HuH-7 (cell line): ENCODE measurements at regions not wholly inside any gene's neighbourhood (a gene's known extent, or its start where the extent isn't known, plus 50 kb on each side); places are given as distances from the start of the nearest gene placed in this dataset.
A peak's percentile ranks its signal among the peaks of the same experiment; 100 is the strongest.
"Not testable (repeated sequence)": the region's sequence is repeated elsewhere in the genome, so short reads cannot be mapped to it uniquely, and the experiment has no call there.

Experiments used
- DNase-seq: peaks from one replicate; pipeline ENCODE4 v3.0.0; 2011; ENCODE audit warnings: low spot score

DNA sequence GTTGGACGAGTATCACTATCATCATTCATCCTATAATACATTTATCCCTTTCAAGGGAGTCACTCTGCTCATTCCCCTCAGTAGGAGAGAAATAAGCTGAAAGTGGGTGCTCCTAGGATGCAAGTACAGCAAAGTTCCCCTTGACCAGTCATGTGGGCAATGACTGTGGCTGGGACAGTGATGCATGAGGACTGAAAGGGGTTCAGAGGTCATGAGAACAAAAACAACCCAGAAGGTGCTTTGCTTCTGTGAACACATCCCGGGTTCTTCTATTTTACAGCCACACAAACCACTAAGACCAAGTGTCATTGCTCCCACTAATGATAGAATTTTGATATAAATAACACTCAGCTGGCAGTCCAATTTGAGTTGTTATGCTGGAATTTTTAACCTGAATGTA lies 177.8 kb upstream of the ADCY2 start:
- DNase-seq, result no peak

DNA sequence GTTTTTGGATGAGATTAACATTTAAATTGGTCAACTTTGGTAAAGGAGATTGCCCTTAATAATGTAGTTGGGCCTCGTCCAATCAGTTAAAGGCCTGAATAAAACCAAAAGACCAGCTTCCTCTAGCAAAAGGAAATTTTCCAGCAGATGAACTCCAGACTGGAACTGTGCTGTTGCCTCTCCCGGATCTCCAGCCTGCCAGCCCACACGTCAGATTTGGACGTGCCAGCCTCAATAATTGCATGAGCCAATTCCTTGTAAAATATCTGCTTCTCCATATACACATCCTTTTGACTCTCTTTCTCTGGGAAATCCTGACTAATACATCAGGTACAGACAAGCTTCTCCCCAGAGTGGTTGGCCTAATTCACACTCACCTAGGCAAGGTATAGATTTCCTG lies 175.8 kb upstream of the ADCY2 start:
- DNase-seq, result no peak

DNA sequence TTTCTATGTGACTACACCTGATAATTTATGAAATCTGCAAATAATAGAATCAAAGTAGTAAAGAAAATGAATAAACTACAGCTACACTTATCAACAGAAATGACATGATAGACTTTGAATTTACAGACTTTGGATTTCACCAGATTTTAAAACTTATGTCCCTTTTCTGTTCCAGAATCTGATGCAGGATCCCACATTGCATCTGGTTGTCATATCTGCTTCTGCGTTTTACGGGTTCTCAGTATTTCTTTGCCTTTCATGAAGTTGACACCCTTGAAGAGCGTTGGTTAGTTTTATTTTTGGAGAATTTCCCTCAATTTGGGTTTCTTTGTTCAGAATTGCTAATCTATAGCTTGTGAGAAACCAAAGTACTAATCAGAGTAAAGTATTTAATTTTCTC lies 174.9 kb upstream of the ADCY2 start:
- no peak for DNase-seq

DNA sequence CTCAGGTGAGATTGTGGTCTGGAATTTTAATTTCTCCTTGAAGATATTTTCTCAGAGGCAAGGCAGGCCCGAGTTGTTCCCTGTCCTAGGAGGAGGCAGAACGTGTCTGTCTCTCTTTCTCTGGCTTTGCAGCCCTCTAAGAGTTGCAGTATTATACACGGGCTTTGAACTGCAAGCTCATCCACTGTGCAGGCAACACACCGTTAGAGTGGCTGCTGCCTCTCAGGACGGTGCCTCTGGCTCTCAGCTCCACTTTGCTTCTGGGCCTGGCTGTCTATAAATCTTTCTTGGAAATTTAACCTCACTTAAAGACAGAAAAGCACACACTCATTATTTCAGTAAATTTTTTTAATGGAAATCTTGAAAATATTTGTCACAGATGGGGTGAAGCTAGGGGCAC lies 170.1 kb upstream of the ADCY2 start:
- no peak for DNase-seq

DNA sequence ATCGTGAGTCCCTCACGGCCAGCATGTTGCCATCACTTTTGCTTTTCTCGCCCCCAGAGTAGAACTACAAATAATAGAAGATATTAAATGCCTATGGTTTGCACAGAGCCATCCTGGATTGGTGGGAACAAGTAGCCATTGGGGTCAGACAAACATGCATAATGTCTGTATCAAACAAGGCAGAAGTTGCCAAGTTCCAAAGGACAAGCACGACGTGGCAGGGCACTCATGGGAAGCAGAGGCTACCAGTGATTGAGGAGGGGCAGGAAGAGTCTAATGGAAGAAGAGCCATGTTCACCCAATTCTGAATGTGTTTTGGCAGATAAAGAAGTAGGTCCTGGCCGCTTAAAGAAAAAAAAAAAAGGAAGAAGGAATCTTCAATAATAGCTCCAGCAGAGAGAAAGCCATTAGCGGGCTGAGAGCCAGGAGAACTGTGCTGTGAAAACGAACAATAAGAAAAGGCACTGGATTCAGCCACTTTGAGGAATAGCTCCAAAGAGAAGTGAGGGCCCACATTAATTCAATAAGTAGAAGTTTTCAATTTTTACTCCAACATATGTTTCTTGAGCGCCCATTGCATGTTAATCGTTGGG lies 153.7 kb upstream of the ADCY2 start:
- no peak for DNase-seq

DNA sequence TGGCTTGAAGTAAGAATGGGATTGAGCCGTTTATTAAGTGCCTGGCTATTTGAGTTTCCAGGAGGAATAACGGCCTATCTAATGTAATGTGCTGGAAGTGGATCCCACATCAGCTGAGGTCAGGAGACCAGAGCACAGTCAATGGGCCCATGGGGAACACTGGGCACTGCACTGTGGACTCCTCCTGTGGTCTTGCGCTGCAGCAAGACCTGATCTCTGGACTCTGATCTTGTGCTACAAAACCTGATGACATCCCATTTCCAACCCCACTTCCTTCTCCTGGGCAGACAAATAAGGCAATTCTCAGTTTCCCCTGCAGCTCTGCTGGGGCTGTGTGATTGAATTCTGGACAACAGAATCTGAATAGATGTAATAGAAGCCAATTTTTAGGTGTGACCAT lies 151.7 kb upstream of the ADCY2 start:
- DNase-seq, result no peak

DNA sequence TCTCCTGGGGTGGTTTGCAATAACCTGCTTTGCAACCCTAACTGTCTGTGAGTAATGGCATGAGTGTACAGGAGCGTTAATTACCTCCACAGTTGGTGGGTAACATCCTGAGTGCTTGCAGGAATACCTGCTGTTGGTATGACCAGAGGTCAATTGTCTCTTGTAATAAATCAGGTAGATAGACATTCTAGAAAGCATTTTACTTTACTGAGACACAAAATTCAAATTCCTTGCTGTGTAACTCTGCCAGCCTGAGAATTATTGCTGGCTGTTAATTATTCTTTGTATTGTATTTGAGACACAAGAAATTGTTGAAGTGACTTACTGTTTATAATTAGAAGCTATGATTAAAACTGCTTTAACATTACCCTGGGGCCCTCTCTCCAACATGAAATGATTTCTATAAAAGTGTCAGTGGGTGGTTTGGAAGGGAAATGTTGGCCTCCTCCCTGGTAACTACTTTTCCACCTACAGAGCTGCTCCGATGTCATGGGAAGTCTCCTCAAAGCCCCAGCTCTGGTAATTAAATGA lies 150.8 kb upstream of the ADCY2 start:
- DNase-seq, result no peak

DNA sequence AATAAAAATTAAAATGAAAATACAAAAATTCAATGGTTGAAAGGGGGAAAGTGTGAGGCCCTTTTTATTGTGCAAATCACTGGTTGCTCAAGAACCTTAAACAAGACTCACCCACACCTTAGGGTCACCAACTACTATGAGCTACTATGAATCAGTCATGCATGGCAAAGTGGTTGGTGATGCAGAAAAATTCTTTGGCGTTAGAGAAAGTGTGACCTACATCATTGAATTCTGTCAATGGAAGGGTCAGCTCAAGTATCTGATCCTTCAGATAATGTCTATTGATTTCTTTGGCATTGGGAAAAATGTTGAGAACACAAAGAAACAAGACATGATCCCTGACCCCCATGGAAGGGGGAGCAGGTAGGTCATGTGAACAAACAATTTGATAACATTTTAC lies 149.7 kb upstream of the ADCY2 start:
- no peak for DNase-seq

DNA sequence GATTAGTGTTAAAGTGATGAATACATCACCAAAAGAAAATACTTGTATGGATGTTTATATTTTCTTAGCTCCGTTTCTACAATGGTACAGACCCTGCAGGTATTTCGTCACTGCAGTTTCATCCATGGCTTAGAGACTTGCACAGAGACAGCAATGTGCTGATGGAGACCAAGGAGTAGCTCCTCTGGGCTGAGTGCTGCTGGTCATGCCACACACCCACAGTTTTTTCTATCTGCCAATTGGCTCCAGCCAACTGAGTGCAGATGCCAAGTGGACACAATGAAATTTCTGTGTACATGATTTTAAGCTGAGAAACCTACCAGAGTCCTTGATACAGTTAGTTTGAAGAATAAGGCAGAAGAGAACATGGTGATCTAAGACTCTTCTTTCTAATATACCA lies 145.9 kb upstream of the ADCY2 start:
- DNase-seq, result no peak

DNA sequence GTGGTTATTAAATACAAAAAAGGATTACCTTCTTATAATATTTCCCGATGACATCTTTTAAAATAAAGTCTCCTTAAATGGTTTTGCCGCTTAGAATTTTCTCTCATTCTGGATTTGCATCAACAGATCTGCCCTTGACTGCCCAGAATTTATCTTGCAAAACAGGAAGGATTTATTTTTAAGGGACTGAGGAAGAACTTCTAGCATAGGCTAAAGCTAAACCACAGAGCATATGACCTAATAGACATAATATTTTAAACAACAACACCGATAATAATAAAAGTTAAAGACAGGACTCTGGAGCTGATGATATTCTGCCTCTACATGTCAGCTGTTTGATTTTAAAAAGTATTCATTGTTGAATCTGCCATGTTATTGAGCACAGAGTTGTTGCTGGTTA lies 145.3 kb upstream of the ADCY2 start:
- DNase-seq, result no peak

DNA sequence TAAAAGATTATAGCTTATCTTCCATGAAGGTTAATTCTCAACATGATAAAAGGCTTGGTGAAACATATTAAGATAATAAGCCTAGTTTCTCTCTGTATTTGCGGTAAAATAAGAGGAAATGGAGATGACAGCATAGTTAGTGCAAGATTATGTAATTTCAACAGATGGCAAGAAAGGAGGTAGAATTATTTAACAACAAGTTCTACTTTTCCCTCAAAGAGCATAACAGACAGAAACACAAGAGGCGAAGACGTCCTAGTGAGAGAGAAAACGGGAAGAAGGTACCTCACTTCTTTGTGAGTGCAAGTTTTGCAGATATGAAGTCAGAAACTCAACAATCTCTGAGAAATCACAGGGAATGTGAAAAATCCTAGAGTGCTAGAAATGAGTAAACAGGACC lies 144.8 kb upstream of the ADCY2 start:
- no peak for DNase-seq

DNA sequence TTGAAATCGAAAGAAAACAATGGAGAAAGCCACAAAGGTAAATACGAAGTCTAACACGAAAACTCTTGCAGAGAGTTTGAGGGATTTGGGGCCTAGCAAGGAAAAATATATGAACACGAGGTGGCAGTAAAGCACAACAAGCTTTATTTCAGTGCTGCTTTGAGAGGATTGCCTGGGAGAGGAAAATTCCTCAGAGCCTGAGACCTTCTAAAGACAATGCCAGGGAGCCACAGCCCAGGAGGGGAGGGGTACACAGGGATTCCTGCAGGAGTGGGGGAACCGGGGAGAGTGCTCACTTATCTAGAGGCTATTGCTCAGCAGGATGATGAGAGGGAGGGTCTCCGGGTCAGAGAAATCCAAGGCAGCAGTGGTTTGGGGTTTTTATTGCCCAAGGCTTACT lies 134.9 kb upstream of the ADCY2 start:
- peak; percentile 22 for DNase-seq

DNA sequence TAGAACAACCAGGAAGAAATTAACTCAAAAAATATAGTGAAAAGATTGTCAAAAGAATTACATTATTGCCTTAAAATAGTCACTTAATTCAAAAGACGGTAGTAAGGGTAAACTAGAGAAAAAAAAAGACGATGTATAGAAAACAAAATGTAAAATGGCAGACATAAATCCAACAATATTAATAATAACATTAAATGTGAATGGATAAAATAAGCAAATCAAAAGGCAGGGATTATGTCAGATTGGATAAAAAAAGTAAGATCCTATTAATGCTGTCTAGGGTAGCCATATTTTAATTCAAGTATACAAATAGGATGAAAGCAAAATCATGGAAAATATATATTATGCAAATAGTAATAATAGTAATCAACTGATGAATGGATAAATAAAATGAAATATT lies 134.0 kb upstream of the ADCY2 start:
- DNase-seq, result no peak

DNA sequence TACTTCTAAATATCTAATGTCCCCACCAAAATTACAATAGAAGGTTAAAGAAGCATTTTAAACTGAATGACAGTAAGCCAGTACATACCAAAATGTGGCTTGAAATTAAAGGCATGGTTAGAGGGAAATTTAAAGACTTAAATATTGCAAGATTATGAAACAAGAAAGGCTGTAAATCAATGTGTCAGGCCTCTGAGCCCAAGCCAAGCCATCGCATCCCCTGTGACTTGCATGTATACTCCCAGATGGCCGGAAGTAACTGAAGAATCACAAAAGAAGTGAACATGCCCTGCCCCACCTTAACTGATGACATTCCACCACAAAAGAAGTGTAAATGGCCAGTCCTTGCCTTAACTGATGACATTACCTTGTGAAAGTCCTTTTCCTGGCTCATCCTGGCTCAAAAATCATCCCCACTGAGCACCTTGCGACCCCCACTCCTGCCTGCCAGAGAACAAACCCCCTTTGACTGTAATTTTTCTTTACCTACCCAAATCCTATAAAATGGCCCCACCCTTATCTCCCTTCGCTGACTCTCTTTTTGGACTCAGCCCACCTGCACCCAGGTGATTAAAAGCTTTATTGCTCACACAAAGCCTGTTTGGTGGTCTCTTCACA lies 132.4 kb upstream of the ADCY2 start:
- DNase-seq, result not testable (repeated sequence)

DNA sequence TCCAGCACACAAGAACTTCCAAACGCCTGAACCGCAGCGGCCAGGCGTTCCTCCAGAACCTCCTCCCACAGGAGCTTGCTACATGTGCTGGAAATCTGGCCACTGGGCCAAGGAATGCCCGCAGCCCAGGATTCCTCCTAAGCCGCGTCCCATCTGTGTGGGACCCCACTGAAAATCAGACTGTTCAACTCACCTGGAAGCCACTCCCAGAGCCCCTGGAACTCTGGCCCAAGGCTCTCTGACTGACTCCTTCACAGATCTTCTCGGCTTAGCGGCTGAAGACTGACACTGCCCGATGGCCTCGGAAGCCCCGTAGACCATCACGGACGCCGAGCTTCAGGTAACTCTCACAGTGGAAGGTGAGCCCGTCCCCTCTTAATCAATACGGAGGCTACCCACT lies 130.2 kb upstream of the ADCY2 start:
- not testable (repeated sequence) for DNase-seq

DNA sequence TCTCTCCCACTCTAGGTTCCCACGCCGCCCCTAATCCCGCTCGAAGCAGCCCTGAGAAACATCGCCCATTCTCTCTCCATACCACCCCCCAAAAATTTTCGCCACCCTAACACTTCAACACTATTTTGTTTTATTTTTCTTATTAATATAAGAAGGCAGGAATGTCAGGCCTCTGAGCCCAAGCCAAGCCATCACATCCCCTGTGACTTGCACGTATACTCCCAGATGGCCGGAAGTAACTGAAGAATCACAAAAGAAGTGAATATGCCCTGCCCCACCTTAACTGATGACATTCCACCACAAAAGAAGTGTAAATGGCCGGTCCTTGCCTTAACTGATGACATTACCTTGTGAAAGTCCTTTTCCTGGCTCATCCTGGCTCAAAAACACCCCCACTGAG lies 127.2 kb upstream of the ADCY2 start:
- DNase-seq, result not testable (repeated sequence)

DNA sequence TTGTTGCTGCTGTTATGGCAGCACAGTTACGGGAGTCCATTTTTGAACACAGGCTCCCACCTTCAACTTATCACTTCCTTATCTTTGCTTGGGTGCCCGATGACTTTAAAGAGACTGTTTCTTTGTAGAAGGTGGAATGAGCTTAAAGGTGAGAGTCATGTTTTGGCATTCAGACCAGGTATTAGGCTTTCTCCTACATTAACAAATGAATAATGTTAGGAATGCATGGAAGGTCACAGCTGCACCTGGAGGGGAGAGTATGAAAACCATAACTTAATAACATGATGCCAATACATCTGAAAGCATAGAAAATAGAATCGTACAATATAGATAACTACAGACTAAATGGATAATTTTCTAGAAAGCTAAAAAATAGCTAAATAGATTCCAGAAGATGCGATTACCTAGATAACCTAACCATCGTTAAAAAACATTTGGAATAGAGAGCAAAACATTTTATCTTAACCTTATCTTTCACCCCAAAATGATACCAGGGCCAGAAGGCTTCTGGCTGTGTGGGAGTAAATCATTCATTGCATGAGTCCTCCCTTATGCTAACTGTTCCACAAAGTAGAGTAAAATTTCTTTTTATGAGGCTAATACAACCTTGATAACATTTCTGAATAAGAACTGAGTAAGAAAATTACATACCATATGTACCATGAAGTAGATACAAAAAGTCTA lies 126.2 kb upstream of the ADCY2 start:
- DNase-seq, result no peak

DNA sequence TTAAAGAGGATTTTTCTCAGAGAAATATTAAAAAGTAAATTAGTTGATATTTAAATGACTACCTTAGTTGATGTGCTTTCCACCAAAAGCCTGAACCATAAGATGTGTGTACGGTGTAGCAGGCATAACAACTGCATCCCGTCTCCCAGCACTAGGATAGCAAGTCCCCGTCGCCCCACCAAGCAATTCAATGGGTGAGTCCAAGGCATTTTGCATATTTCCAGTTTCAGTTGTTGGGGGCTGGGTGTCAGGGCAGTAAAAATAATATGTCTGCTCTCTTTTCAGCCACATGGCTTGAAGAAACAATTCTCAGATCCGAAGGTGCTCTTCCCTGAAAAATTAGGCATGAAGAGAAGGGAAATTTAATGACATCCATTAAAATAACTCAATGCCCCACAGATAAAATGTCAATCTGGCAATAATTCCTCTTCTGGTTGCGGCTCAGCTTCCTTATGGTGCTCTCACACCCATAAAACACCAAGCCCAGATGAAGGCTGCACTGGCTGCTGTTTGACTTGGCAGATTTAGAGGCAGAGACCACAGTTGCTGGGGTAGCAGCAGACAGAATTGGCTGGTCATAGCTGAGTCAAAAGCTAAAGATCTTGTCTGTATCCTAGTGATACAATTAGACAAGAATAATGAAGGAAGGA lies 124.4 kb upstream of the ADCY2 start:
- no peak for DNase-seq

DNA sequence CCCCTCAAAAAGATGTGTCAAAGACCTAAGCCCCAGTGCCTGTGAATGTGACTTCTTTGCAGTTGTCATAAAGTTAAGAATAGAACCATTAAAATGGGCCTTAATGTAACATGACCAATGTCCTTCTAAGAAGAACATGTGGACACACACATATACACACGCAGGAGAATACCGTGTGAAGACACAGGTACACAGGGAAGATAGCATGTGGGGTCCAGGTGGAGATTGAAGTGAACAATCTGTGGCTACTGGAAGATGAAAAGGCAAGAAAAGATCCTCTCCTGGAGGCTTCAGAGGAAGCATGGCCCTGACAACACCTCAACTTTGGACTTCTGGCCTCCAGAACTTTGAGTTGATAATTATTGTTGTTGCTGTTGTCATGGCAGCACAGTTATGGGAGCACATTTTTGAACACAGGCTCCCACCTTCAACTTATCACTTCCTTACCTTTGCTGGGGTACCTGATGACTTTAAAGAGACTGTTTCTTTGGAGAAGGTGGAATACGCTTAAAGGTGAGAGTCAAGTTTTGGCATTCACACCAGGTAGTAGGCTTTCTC lies 123.5 kb upstream of the ADCY2 start:
- DNase-seq, result no peak

DNA sequence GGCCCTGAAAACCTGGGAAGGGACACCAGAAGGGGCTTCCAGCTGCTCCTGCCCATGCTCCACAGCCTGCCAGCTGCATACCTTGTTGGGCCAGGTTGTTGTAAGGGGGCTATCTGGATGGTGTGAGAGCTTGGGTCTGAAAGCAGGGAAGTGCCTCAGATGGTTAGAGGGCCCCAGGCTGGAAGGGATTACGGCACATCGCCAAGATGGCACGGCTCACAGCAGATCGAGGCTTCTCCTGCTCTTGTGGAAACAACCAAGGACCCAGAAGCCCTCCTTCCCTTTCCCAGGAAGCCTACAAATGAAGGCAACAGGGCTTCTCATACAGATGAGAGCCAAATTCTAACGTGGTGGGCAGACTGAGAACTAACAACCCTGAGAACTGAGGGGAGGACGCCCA lies 121.7 kb upstream of the ADCY2 start:
- DNase-seq, result no peak

DNA sequence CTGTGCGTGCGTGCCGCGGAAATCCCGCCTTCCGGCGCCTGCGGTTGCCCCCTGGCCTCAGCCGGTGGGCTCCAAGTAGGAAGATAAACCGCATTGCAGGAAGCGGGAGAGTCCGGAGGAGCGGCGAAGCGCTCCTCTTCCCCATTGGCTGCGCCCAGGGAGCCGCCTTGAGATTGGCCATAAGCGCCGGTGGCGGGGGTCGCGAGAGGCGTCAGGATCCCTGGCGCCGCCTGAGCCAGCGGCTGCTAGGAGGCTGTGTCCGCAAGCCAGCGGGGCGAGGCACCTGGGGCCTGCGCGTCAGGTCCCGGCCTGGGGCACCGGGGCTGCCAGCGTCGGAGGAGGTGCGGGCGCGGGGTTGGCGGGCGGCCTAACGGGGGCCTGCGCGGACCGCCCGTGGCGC lies 106.3 kb upstream of the ADCY2 start:
- not testable (repeated sequence) for DNase-seq

DNA sequence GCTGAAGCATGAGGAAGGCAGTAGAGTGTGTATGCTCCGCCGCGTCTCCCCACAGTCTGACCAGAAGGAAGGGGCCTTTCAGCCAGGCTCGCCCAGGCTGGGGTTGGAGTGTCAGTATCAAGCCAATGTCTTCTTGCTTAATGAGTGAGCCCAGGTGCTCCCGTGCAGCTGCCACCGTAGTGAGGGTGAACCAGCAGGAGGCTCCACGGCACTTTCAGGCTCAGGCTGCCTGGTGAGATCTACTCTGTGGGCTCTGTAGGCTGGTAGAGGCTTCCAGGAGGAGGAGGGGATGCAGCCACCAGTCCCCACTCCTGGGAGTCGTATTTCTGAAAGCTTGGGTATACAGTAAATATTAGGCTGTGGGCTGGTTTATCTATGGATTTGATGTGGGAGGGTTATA lies 98.1 kb upstream of the ADCY2 start:
- DNase-seq, result not testable (repeated sequence)

DNA sequence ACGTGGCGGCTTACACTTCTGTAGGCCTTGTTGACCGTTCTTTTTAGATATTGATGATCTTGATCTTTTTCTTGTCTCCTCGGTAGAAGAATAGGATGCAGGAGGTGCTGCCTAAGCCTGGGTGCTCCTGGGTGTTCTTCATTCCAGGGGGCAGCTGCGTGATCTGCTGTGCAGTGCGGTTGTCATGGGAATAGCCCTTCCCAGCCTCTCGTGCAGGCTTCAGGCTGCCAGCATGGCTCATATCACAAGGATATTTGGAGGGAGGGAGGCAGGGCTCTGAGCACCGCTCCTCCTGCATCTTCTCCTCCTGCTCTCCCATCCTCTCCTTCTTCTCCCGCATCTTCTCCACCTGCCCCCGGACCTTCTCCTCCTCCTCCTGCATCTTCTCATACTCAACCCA lies 96.2 kb upstream of the ADCY2 start:
- not testable (repeated sequence) for DNase-seq
